Naive thymus-derived CD8-positive, alpha-beta T cell (primary cell): ENCODE measurements at regions not wholly inside any gene's neighbourhood (a gene's known extent, or its start where the extent isn't known, plus 50 kb on each side); places are given as distances from the start of the nearest gene placed in this dataset.

Experiments
- ATAC-seq, 2 donors: fragments of 150-1000 bp; cut with Tn5 transposase in 1 of 2; sonication (Bioruptor Pico), chemical (Tn5 transposase) in 1 of 2; 1 replicate in 1 of 2; 2 replicates in 1 of 2; pipeline ENCODE4 v1.10.0; 2021; ENCODE audit warnings: mild to moderate bottlenecking in 2 of 2, moderate library complexity in 2 of 2
- POLR2A ChIA-PET: fragments of 350-600 bp; sonication (Branson Sonifier 250); formaldehyde crosslinking; loops from one replicate; lab custom pipeline; 2021; ENCODE audit warnings: antibody characterized with exemption; lab: Charles Lee
- DNase-seq, 10 donors: peaks; one replicate each; pipeline versions ENCODE4 v3.0.0 to v3.0.0-alpha.2; 2020 to 2022
- H3K27ac Mint-ChIP-seq, 10 donors: one replicate each; pipeline ENCODE4 v1.8.0; 2020 to 2022; ENCODE audit warnings: mild to moderate bottlenecking in 10 of 10, mixed read lengths in 10 of 10, moderate library complexity in 4 of 10, inconsistent platforms in 1 of 10
- H3K27me3 Mint-ChIP-seq, 5 donors: one replicate each; pipeline ENCODE4 v1.8.0; 2021 to 2022; ENCODE audit warnings: mixed read lengths in 5 of 5
- H3K36me3 Mint-ChIP-seq, 3 donors: one replicate each; pipeline ENCODE4 v1.8.0; 2020 to 2022; ENCODE audit warnings: mixed read lengths in 3 of 3, mild to moderate bottlenecking in 2 of 3, inconsistent platforms in 1 of 3
- H3K4me1 Mint-ChIP-seq, 4 donors: one replicate each; pipeline ENCODE4 v1.8.0; 2021 to 2022; ENCODE audit warnings: mixed read lengths in 4 of 4
- H3K4me3 Mint-ChIP-seq, 10 donors: one replicate each; pipeline ENCODE4 v1.8.0; 2020 to 2022; ENCODE audit warnings: mild to moderate bottlenecking in 10 of 10, mixed read lengths in 10 of 10, moderate library complexity in 6 of 10, inconsistent platforms in 1 of 10
- H3K9me3 Mint-ChIP-seq, 9 donors: one replicate each; pipeline ENCODE4 v1.8.0; 2020 to 2022; ENCODE audit warnings: mixed read lengths in 9 of 9, mild to moderate bottlenecking in 3 of 9, inconsistent platforms in 1 of 9, moderate library complexity in 1 of 9

DNA sequence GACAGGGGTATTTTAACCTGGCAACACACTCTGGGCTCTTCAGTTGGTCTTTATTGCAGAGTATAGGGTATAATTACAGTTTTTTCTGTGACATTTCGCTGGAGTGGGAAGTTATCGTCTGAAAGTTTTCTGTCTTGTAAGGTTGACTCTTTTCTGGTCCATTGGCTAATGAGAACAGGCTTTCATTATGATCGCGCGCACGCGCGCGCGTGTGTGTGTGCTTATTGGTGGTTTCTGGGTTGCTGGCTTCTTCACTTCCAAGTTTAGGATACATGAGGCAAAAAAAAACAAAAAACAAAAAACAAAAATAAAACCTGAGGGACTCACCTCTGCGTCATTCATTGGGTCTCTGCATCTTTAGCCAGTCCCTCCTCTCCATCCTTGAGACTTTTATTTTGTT lies 68.7 kb upstream of the MYOCD start:
- peaks cover 0 to 11% (median 3%) of the 10 kb centered on the region in 9 donors for H3K9me3 Mint-ChIP-seq
- no peak overlapping the region for H3K27ac Mint-ChIP-seq
- no peak overlapping the region for H3K4me3 Mint-ChIP-seq
- POLR2A ChIA-PET, result no interaction called here
- DNase-seq (no peak), ATAC-seq (no peak)
- peaks cover 0 to 8% (median 0%) of the 10 kb centered on the region in 5 donors for H3K27me3 Mint-ChIP-seq
- no peaks in the 10 kb centered on the region for H3K4me1 Mint-ChIP-seq
- H3K36me3 Mint-ChIP-seq, result peaks cover 0 to 2% (median 0%) of the 10 kb centered on the region in 3 donors

DNA sequence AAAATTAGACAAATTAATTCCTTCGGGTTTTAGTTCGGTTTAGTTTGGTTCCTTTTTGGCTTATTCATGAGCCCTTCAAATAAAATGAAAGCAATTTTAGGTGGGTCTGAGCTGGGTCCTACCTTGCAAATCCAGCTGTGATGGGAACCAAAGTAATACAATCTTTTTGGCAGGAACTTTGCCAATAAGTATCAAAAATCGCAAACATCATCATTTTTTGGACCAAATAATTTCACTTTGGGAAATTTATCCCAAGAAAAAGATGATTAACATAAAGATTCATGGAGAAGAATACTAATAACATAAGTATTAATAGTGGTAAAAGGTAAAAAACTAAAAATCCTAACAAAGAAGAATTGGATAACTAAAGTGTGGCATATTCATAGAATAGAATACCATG lies 67.8 kb upstream of the MYOCD start:
- Mint-ChIP-seq H3K27me3 (peaks cover 0 to 8% (median 0%) of the 10 kb centered on the region in 5 donors), H3K4me1 (no peaks in the 10 kb centered on the region), H3K4me3 (no peak overlapping the region), H3K27ac (no peak overlapping the region), H3K9me3 (peaks cover 0 to 11% (median 1%) of the 10 kb centered on the region in 9 donors), H3K36me3 (peaks cover 0 to 2% (median 0%) of the 10 kb centered on the region in 3 donors)
- ATAC-seq (no peak), DNase-seq (no peak)
- POLR2A ChIA-PET, result no interaction called here

DNA sequence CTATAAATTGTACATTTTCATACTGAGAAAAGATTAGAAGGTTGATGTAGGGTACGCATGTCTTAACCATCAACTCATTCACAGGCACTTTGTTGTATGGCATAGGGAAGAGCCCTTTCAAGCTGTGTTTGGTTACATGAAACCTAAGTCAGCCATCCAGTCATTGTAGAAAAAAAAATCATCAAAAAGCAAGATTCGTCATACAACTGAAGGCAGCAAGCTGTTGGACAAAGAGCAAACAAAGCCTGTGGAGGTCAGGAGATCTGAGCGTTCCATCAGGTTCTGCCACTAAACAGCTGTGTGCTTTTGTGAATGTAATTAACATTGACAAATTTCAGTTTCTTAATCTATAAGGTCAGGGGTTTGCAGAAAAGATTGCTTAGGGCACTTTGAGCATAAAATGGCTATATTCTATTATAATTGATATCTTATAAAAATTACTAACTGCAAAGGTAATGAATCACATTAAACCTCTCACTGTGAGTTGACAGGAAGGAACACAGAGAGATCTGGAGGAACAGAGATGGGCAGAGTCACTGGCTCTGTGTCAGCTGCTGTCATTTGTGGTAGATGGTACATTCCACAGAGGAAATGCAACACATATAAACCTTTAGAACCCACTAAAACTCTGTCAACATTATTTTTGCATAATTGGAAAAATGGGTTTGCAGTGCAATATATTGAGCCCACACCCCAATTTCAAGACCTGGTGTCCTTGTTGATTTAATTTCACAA lies 66.3 kb upstream of the MYOCD start:
- ATAC-seq, result no peak
- Mint-ChIP-seq H3K36me3 (peaks cover 0 to 2% (median 0%) of the 10 kb centered on the region in 3 donors), H3K27ac (no peak overlapping the region), H3K4me3 (no peak overlapping the region), H3K27me3 (peaks cover 0 to 8% (median 0%) of the 10 kb centered on the region in 5 donors), H3K9me3 (peaks cover 0 to 10% (median 3%) of the 10 kb centered on the region in 9 donors), H3K4me1 (no peaks in the 10 kb centered on the region)
- POLR2A ChIA-PET, result no interaction called here
- DNase-seq, result no peak

DNA sequence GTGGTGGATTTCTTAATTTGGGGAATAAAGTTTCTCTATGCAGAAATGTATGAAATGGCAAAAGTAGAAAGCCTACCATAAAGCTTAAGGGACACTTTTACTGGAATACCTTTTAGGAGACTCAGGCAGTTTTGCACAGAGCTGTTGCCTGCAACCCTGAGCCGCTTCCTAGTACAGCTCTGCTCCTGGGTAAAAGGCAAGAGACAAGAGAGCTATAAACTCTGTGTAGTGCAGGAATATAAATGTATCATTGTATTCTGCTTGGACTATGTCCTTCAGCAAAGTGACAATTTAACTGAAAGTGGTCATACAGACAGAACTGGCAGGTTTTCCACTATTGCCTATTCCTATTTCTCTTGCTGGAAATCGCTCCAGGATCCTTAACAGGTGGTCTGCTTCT lies 65.3 kb upstream of the MYOCD start:
- Mint-ChIP-seq H3K4me1 (no peaks in the 10 kb centered on the region), H3K27ac (no peak overlapping the region), H3K36me3 (peaks cover 0 to 2% (median 0%) of the 10 kb centered on the region in 3 donors), H3K27me3 (peaks cover 0 to 8% (median 0%) of the 10 kb centered on the region in 5 donors), H3K9me3 (peaks cover 0 to 10% (median 0%) of the 10 kb centered on the region in 9 donors), H3K4me3 (no peak overlapping the region)
- ATAC-seq (no peak), DNase-seq (no peak)
- POLR2A ChIA-PET, result no interaction called here

DNA sequence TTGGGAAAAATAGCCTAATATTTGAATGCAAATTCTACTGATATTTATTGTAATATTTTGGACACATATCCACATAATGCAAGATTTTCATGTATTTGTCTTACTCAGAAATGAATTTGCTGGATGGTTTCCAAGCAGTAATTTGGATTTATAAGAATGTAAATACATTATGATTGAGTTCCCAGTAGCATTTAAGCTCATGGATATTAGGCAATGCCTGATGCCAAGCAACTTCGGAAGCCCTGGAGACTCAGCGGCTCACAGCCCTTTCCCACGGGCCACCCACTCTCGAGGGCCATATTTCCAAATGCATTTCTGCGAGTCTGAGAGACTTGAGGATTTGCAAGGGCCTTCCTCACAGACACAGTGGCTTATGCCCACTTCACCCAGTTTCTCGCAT lies 62.1 kb upstream of the MYOCD start:
- Mint-ChIP-seq H3K4me3 (no peak overlapping the region), H3K27ac (no peak overlapping the region), H3K9me3 (peaks cover 0 to 21% (median 6%) of the 10 kb centered on the region in 9 donors), H3K36me3 (no peaks in the 10 kb centered on the region), H3K27me3 (peaks cover 0 to 8% (median 0%) of the 10 kb centered on the region in 5 donors), H3K4me1 (no peaks in the 10 kb centered on the region)
- no peak for ATAC-seq
- no peak for DNase-seq
- POLR2A ChIA-PET, result no interaction called here

DNA sequence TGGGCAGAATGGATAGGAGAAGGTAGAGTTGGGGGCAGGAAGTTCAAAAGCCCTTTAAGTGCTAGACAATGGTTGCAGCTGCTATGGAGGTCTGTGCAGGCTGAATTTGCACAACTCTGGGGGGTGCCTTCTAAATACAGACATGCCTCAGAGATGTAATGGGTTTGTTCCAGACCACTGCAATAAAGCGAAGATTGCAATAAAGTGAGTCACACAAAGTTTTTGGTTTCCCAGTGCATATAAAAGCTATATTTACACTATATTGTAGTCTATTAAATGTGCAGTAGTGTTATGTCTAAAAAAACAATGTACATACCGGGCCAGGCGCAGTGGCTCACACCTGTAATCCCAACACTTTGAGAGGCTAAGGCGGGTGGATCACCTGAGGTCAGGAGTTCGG lies 60.5 kb upstream of the MYOCD start:
- Mint-ChIP-seq H3K4me1 (no peaks in the 10 kb centered on the region), H3K36me3 (no peaks in the 10 kb centered on the region), H3K27ac (no peak overlapping the region), H3K27me3 (peaks cover 0 to 10% (median 0%) of the 10 kb centered on the region in 5 donors), H3K9me3 (peaks cover 0 to 27% (median 7%) of the 10 kb centered on the region in 9 donors), H3K4me3 (no peak overlapping the region)
- POLR2A ChIA-PET, result no interaction called here
- no peak for DNase-seq
- ATAC-seq, result no peak

DNA sequence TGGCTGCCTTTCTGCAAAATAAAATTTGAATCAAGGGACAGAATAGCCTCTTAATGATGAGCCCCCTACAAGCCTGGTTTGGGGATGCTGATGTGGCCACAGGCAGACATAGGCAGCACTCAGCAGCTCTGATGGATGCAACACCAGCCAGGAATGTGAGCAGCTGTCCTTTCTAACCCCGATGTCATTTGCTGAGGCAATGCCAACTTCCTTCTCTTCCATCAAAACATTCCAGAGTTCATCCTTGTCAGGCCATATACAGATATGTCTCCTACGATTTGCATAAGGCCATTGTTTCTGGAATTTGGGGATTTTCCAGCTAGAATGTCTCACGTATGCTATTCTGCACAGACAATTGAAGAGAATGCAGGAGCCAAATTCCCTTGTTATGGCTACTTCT lies 52.1 kb upstream of the MYOCD start:
- POLR2A ChIA-PET, result no interaction called here
- Mint-ChIP-seq H3K4me1 (no peaks in the 10 kb centered on the region), H3K36me3 (no peaks in the 10 kb centered on the region), H3K27me3 (peaks cover 0 to 7% (median 0%) of the 10 kb centered on the region in 5 donors), H3K4me3 (no peak overlapping the region), H3K9me3 (peaks cover 0 to 19% (median 4%) of the 10 kb centered on the region in 9 donors), H3K27ac (no peak overlapping the region)
- DNase-seq (no peak), ATAC-seq (no peak)
